Stromal cell of bone marrow (primary cell): ENCODE measurements at regions not wholly inside any gene's neighbourhood (a gene's known extent, or its start where the extent isn't known, plus 50 kb on each side); places are given as distances from the start of the nearest gene placed in this dataset.

ENCODE experiments used
- DNase-seq: peaks from one replicate; pipeline ENCODE4 v3.0.0-alpha.2; 2012; ENCODE audit warnings: low read depth

GRCh38 chr2:181149056-181149455 is 168.7 kb downstream of the UBE2E3 start:
- no peak for DNase-seq

- DNase-seq = no peak
Observed at GRCh38 chr2:181152226-181152625, 171.8 kb downstream of the UBE2E3 start.

GRCh38 chr2:181152701-181153100 is 172.3 kb downstream of the UBE2E3 start:
- no peak for DNase-seq

- DNase-seq = no peak
Observed at GRCh38 chr2:181153886-181154285, 173.5 kb downstream of the UBE2E3 start.

GRCh38 chr2:181157326-181157725 is 176.9 kb downstream of the UBE2E3 start:
- DNase-seq = no peak

GRCh38 chr2:181158427-181158826 is 178.0 kb downstream of the UBE2E3 start:
- DNase-seq = no peak

- DNase-seq = no peak
Observed at GRCh38 chr2:181161615-181162014, 181.2 kb downstream of the UBE2E3 start.

GRCh38 chr2:181163139-181163538 is 182.7 kb downstream of the UBE2E3 start:
- DNase-seq = no peak

- DNase-seq = no peak
Observed at GRCh38 chr2:181163691-181164090, 183.3 kb downstream of the UBE2E3 start.

GRCh38 chr2:181164699-181165098 is 184.3 kb downstream of the UBE2E3 start:
- no peak for DNase-seq

GRCh38 chr2:181165199-181165868 is 184.9 kb downstream of the UBE2E3 start:
- no peak for DNase-seq

- no peak for DNase-seq
Observed at GRCh38 chr2:181169503-181169902, 189.1 kb downstream of the UBE2E3 start.

- no peak for DNase-seq
Observed at GRCh38 chr2:181170256-181170655, 189.9 kb downstream of the UBE2E3 start.

- DNase-seq = no peak
Observed at GRCh38 chr2:181172676-181173075, 192.3 kb downstream of the UBE2E3 start.

GRCh38 chr2:181174611-181175580 is 194.5 kb downstream of the UBE2E3 start:
- no peak for DNase-seq

GRCh38 chr2:181176540-181176939 is 196.1 kb downstream of the UBE2E3 start:
- no peak for DNase-seq

GRCh38 chr2:181177376-181177775 is 197.0 kb downstream of the UBE2E3 start:
- no peak for DNase-seq

GRCh38 chr2:181178130-181178529 is 197.7 kb downstream of the UBE2E3 start:
- no peak for DNase-seq

GRCh38 chr2:181178823-181179412 is 198.5 kb downstream of the UBE2E3 start:
- no peak for DNase-seq

GRCh38 chr2:181183878-181184542 is 203.6 kb downstream of the UBE2E3 start:
- no peak for DNase-seq

- no peak for DNase-seq
Observed at GRCh38 chr2:181185421-181185820, 205.0 kb downstream of the UBE2E3 start.

GRCh38 chr2:181185948-181186347 is 205.5 kb downstream of the UBE2E3 start:
- no peak for DNase-seq
